Brain microvascular endothelial cell (primary cell): ENCODE measurements at regions not wholly inside any gene's neighbourhood (a gene's known extent, or its start where the extent isn't known, plus 50 kb on each side); places are given as distances from the start of the nearest gene placed in this dataset.
A peak's percentile ranks its signal among the peaks of the same experiment; 100 is the strongest.

ENCODE experiments used
- DNase-seq: peaks from one replicate; pipeline ENCODE4 v3.0.0-alpha.2; 2020
- H3K27ac ChIP-seq: fragments of 250-450 bp; sonication (Bioruptor Pico); 2 replicates; pipeline ENCODE4 v1.5.1; 2020; ENCODE audit warnings: mild to moderate bottlenecking, moderate library complexity
- H3K27me3 ChIP-seq: fragments of 250-450 bp; sonication (Bioruptor Pico); replicated peaks from 2 replicates; pipeline ENCODE4 v1.5.1; 2020; ENCODE audit warnings: mild to moderate bottlenecking
- H3K36me3 ChIP-seq: fragments of 250-450 bp; sonication (Bioruptor Pico); replicated peaks from 2 replicates; pipeline ENCODE4 v1.5.1; 2020; ENCODE audit warnings: mild to moderate bottlenecking
- H3K4me3 ChIP-seq: 2 replicates; pipeline ENCODE4 v1.5.1; 2011; ENCODE audit warnings: low read depth, mild to moderate bottlenecking, control low read depth, low read length, moderate library complexity
- CTCF ChIP-seq: IDR thresholded peaks from 2 replicates; pipeline ENCODE4 v1.5.1; 2011; ENCODE audit warnings: low read depth, mild to moderate bottlenecking, moderate library complexity, low read length, control low read depth, inconsistent platforms; ENCODE audit errors: missing control alignments
- in situ Hi-C: cut with HindIII; loops from 2 replicates; pipeline ENCODE4 v1.10.0; 2017; ENCODE audit warnings: low sequenced_read_pairs, low pct_ligation_motif_present

DNA sequence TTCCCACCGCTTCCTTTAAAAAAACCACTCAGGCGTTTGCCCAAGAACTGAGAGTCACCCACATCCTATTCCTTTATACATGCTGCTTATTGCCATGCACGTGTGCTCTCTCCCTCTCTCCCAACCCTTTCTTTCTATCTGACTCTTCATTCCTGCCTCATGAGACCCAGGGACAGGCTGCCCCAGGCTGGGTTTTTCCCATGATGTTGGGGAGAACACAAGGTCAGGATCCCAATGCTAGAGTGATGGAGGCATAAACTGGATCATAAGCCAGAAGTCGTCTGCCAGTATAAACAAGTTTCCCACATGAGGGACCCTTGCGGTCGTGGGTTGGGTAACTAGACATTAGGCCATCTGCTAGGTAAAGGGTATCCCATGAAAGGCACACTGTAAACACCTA lies 64.9 kb downstream of the CD2 start:
- in situ Hi-C loops: no loop called here
- no peak for TF ChIP-seq CTCF
- Histone ChIP-seq H3K36me3 (no peaks in the 10 kb centered on the region), H3K27me3 (no peaks in the 10 kb centered on the region), H3K27ac (peak overlapping the region; percentile 85), H3K4me3 (no peak overlapping the region)
- DNase-seq: peak; percentile 24

GRCh38 chr1:116820369-116820768 lies 66.1 kb downstream of the CD2 start:
- H3K27ac ChIP-seq: peak overlapping the region; percentile 85

GRCh38 chr1:116821763-116822162 lies 67.5 kb downstream of the CD2 start:
- in situ Hi-C loops: no loop called here
- no peak for DNase-seq
- Histone ChIP-seq H3K4me3 (no peak overlapping the region), H3K27me3 (no peaks in the 10 kb centered on the region), H3K36me3 (no peaks in the 10 kb centered on the region), H3K27ac (no peak overlapping the region)
- TF ChIP-seq CTCF: no peak

More at GRCh38 chr1:116820369-116820768, 66.1 kb downstream of the CD2 start:
- H3K36me3 ChIP-seq: no peaks in the 10 kb centered on the region
- no peaks in the 10 kb centered on the region for H3K27me3 ChIP-seq
- TF ChIP-seq CTCF: no peak
- in situ Hi-C loops: no loop called here
- no peak overlapping the region for H3K4me3 ChIP-seq
- DNase-seq: peak; percentile 98

- in situ Hi-C loops: no loop called here
- Histone ChIP-seq H3K36me3 (no peaks in the 10 kb centered on the region), H3K4me3 (no peak overlapping the region), H3K27me3 (no peaks in the 10 kb centered on the region), H3K27ac (no peak overlapping the region)
- TF ChIP-seq CTCF: no peak
- no peak for DNase-seq
Observed at GRCh38 chr1:116824631-116825206, 70.5 kb downstream of the CD2 start.

GRCh38 chr1:116825207-116825719 lies 71.0 kb downstream of the CD2 start:
- DNase-seq: no peak
- H3K36me3 ChIP-seq: no peaks in the 10 kb centered on the region
- no peak overlapping the region for H3K4me3 ChIP-seq
- no peaks in the 10 kb centered on the region for H3K27me3 ChIP-seq
- in situ Hi-C loops: no loop called here
- H3K27ac ChIP-seq: no peak overlapping the region
- no peak for TF ChIP-seq CTCF
